Fibroblast of upper back skin (primary cell): ENCODE measurements at regions not wholly inside any gene's neighbourhood (a gene's known extent, or its start where the extent isn't known, plus 50 kb on each side); places are given as distances from the start of the nearest gene placed in this dataset.

Source experiments
- DNase-seq: peaks from one replicate; pipeline ENCODE4 v3.0.0-alpha.2; 2013

DNA sequence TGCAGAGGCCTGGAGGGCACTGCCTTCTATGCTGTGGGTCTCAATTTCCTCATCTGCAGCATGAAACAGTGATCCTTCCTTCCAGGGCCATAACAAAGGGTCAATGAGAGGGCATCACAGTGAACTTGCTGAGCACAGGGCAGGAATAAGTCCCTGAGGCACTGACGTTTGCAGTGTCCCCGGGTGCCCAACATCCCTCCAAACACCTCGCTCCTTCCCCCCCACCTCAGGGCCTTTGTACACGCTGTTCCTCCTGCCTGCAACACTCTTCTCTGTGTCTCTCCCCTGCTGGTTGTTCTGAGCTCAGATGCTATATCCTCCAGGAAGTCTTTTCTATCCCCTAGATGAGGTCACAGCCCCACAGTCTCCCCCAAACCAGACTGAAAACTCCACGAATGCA is 59.7 kb upstream of the TCF20 start:
- no peak for DNase-seq

DNA sequence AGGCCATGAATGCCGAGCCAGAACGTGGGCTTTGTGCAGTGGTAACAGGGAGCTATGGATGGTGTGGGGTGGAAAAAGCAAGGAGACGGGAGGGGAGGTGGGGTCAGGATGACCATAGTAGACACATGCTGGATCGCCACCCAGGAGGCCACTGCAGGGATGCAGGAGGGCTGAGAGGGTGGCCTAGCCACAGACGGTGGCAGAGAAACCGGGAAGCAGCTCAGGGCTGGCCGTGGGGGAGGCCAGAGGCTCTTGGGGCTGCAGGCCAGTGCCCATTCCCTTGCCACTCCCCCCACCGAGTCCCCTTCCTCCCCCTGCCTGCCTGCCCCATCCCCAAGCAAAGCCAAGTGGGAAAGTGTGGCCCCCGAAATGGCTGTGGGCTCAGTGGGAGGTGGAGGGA is 59.1 kb upstream of the TCF20 start:
- DNase-seq, result no peak

DNA sequence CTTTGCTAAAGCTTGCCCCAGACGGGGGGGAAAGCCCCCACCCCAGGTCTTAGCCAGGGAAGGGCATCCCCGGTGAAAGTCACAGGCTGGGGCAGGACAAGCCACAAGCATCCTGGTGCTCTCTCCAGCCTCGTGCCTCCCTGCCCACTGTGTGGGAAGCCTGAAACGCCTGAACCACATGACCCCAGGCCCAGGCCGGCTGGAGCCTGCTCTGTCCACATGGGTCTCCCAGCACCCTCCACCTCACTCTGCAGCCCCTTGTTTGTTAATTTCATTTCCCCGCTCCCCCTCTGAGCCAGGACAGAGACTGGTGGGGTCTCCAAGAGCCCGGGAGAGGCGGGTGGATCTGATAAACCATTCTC is 58.3 kb upstream of the TCF20 start:
- DNase-seq, result no peak

DNA sequence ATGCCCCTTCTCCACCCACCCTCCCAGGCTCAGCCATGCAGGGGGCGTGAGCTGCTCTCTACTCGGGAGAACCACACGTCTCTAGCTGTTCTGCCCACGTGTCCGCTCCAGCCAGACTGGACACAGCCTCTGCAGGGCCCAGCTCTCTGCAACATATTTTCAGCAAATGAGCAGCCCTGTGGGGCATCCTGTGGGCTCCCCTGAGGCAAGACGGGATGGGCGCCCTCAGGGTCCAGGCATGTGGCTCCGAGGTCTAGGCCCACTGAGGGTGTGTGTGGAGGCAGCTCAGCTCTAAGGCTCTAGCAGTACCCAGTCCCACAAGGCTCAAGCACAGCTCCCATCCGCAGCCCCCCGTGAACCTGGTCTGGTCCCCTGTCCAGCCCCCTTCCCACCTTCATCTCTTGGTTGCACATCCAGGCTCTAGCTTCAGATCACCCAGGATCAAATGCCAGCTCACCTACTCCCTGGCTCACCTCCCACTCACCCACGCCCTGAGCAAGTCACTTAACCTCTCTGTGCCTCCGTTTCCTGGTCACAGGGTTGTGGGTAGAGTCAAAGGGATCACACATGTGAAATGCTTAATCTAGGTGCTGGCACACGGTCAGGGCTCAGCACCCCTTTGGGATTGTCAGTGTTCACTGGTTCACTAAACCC is 57.8 kb upstream of the TCF20 start:
- DNase-seq, result no peak

DNA sequence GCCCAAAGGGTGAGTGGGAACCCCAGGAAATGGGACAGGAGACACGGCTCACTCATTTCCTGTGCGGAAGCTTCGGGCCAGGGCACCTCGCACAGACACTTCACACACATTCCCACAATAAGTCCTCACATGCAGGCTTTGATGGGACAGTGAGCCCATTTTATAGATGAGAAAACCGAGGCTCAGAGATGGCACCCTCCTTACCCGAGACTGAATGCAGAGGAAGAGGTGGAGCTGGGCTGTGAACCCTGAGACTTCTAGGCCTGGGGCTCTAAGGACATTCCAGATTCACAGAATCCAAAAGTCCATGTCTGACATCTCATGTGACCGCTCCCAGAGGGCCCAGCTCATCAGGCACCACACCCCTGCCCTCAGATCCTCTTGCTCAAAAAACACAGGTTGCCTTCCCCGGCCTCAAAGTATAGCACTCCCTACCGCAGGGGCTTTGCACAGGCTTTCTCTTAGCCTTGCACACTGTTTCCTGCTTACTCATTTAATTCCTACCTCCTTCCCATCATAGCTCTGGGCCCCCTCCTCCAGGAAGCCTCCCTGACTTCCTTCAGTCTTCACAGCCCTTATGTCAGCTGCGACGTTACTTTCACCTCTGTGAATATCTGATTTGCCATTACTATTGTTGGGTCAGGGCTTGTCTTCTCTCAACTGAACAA is 57.1 kb upstream of the TCF20 start:
- DNase-seq, result no peak

DNA sequence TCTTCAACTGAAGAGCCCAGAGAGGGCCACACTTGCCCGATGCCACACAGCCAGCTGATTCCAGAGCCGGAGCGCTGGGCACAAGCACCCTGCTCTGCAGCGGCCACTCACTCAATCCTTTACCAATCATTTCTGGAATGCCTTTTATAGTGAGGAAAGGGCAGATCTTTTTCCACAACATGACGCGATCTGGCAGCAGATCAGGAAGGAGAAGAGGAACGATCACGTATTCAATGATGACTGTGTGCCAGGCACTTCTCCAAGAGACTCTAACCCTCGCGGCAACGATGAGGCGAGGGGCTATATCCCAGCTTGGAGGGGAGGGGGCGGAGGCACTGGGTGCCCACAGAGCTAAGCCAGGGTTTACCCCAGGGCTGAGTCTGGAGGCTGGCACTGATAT is 56.3 kb upstream of the TCF20 start:
- DNase-seq, result no peak

DNA sequence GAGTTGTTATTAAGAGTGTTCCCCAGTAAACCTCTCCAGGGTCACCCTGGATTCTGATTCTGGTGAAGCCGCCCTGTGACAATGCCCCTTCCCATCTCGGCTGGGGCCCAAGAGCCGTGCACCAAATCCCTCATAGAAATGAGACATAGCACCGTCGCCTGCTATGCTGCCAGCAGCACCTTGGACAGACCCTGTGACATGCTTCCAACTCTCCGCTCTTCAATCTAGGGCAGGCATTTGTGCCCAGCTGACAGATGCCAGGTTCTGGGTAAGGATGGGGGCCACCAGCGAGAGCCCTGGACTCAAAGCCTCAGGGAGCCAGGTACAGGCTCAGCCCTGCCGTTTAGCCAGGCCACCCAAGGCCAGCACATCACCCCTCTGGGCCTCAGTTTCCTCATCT is 55.8 kb upstream of the TCF20 start:
- no peak for DNase-seq

DNA sequence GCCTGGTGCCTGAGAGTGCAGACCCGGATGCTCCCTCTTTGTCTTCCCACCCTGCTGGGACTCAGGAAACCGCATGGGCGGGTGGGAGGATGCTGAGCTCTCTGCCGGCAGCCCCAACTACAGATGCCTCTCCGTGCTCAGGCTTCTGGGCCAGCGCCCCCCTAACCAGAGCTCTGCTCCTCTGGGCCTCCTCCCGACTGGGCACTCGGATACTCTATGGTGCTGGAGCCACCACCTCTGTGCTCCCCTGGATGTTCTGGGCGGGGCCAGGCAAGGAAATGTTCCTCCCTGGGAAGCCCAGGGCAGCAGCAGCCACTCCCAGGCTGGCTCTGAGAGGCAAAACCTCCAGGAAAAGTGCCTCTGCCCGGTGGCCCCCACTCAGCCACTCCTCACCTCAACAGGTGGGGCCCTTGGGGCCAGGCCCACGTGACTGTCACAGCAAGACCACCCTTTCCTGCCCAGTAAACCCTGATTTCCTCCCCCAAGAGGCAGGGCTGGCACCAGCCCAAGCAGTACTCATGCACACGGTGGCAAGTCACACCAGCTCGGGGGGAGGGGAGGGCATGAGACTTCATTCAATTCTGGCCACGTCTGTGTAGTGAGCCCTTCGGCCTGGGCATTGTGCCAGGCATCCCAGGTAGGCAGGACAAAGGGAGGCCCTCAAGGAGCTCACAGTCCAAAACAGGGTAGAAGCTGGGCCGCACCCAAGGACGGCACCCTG is 54.7 kb upstream of the TCF20 start:
- DNase-seq, result no peak

DNA sequence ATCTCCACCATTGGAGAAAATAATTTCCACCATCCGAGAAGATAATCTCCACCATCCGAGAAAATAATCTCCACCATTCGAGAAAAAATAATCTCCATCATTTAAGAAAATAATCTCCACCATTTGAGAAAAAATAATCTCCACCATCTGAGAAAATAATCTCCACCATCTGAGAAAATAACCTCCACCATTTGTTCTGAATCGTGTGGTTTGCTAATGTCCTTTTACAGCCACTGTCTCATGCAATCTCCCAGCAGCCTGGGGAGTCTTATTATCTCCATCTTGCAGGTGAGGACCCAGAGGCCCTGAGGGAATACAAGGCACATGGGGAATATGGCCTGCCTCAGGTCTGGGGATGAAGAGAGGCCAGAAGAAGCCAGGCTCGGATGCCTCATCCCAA is 54.1 kb upstream of the TCF20 start:
- no peak for DNase-seq

DNA sequence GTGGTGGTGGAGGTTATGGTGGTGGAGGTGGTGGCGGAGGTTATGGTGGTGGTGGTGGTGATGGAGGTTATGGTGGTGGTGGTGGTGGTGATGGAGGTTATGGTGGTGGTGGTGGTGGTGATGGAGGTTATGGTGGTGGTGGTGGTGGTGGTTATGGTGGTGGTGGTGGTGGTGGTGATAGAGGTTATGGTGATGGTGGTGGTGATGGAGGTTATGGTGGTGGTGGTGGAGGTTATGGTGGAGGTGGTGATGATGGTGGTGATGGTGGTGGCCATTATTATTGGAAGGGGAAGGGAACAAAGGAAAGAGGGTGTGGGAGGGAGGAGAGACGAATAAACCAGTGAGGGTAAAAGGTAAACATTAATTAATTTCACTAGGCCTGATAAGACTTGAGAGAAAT is 53.5 kb upstream of the TCF20 start:
- no peak for DNase-seq

DNA sequence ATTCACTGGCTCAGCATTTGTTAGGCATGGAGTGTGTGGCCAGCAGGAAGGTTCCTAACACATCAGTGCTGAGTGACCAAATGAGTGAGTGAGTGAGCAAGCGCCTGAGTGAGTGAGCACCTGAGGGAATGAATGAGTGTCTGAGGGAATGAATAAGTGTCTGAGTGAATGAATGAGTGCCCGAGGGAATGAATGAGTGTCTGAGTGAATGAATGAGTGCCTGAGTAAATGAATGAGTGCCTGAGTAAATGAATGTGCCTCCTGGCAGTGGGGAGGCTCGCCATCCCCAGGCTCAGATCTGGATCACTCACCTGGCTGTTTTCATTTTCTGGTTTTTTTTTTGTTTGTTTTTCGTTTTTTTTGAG is 52.1 kb upstream of the TCF20 start:
- DNase-seq, result no peak

DNA sequence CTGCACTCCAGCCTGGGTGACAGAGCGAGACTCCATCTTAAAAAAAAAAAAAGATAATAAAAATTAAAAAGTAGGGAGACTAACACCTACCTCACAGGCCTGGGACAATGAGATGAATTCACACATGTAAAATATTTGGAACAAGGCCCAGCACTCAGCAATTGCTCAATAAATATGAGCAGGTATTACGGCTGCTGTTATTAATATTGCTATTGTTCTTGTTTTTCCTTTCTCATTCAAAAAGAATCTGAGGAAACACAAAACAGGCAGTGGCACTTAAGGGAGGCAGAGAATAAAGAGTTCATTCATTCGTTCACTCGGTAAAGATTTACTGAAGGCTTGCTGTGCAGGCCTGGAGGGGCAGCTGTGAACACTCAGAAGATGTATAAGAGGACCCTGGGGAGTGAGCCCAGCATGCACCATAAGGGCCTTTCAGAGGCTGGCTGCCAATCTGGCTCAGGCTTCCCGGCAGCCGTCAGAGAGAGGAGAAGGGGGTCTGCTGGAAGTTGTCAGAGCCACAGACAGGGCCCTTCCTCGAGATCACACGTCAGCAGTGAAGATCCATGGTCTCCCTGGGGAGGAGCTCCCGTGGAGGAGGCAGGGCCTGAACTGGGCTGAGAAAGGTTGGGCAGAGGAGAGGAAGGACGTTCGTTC is 51.6 kb upstream of the TCF20 start:
- peak; percentile 53 for DNase-seq

DNA sequence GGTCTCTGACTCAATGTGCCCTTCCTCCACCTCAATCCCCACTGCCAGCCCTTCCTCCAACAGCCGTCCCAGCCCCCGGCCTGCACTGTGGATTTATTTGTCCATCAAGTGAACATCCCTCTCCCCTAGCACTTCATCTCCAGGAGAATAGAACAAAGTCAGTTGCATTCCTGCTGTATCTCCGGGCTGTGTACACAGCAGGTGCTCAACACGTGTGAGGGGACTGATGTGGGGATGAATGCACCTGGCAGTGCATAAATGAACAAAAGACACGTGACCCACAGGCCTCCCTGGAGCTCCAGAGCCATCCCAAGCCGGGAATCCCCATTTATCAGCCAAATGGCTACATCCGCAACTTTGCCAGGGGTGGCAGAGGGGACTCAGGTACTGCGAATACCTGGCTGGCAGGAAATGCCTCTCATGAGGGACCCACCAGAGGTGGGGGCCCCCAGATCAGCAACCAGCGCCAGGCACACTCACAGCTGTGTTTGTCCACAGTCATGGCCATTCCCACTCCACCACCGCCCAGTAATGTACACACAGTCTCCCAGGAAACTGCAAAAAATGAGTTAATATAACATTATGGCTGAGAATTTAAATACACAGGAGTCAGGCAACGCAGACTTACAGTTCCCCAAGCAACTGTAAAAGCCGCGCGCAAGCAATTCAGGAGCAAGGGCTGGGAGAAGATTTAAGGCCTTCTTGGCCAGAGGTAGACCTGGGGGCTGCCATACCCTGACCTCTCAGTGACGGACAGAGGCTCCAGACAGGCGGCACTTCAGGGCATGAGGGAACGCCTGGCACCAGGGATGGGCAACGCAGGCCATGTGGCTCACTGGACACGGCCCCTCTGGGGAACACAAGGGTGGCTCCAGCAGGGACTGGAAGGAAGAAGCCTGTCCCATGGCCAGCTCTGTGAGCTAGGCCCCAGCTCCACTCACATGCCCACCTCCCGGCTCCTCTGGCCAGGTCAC is 50.3 kb upstream of the TCF20 start:
- DNase-seq, result no peak
